WTC11 (cell line): ENCODE measurements at regions not wholly inside any gene's neighbourhood (a gene's known extent, or its start where the extent isn't known, plus 50 kb on each side); places are given as distances from the start of the nearest gene placed in this dataset.

Experiments
- CTCF ChIP-seq: fragments of 200-600 bp; IDR thresholded peaks from 2 replicates; pipeline ENCODE4 v1.8.0; 2022; ENCODE audit warnings: antibody characterized with exemption
- GTF2I ChIP-seq: fragments of 250-450 bp; sonication (Bioruptor Pico); conservative IDR thresholded peaks from 2 replicates; pipeline ENCODE4 v1.4.0; 2021; ENCODE audit warnings: mild to moderate bottlenecking
- HMGXB4 ChIP-seq: sonication (generic); formaldehyde crosslinking; IDR thresholded peaks from 2 replicates; pipeline ENCODE4 v1.8.1; 2023; ENCODE audit warnings: mild to moderate bottlenecking, moderate library complexity, missing genetic modification reagents
- MLX ChIP-seq: sonication (generic); formaldehyde crosslinking; IDR thresholded peaks from 2 replicates; pipeline ENCODE4 v1.8.1; 2023; ENCODE audit warnings: mild to moderate bottlenecking, missing genetic modification reagents, moderate library complexity
- MXD4 ChIP-seq: fragments of 250-450 bp; sonication (Bioruptor Pico); IDR thresholded peaks from 2 replicates; pipeline ENCODE4 v1.8.0; 2021; ENCODE audit warnings: mild to moderate bottlenecking, moderate library complexity, borderline replicate concordance
- NFE2L1 ChIP-seq: sonication (generic); formaldehyde crosslinking; IDR thresholded peaks from 2 replicates; pipeline ENCODE4 v1.8.1; 2023; ENCODE audit warnings: missing genetic modification reagents
- PRDM15 ChIP-seq: sonication (generic); formaldehyde crosslinking; IDR thresholded peaks from 2 replicates; pipeline ENCODE4 v1.8.0; 2022; ENCODE audit warnings: missing genetic modification reagents
- TCF7 ChIP-seq: sonication (generic); formaldehyde crosslinking; IDR thresholded peaks from 2 replicates; pipeline ENCODE4 v1.8.0; 2022; ENCODE audit warnings: mild to moderate bottlenecking, low read depth, missing genetic modification reagents, moderate library complexity
- ZNF138 ChIP-seq: sonication (generic); formaldehyde crosslinking; conservative IDR thresholded peaks from 2 replicates; pipeline ENCODE4 v1.8.1; 2022; ENCODE audit warnings: mild to moderate bottlenecking, moderate library complexity, missing genetic modification reagents
- ZSCAN18 ChIP-seq: fragments of 250-450 bp; sonication (Bioruptor Pico); IDR thresholded peaks from 2 replicates; pipeline ENCODE4 v2.1.2; 2022; ENCODE audit warnings: mild to moderate bottlenecking, moderate library complexity

GRCh38 chr1:175824079-175824478 lies 80.7 kb upstream of the TNR start:
- TF ChIP-seq CTCF (peak; percentile 65; the same call in 1 of the 2 replicates), MXD4 (CRISPR knock-in tag) (no peak), HMGXB4 (CRISPR knock-in tag) (no peak), GTF2I (no peak), PRDM15 (CRISPR knock-in tag) (no peak), ZSCAN18 (CRISPR knock-in tag) (no peak), MLX (no peak), NFE2L1 (no peak), ZNF138 (no peak), TCF7 (no peak)
